ENCODE measurements at regions not wholly inside any gene's neighbourhood (a gene's known extent, or its start where the extent isn't known, plus 50 kb on each side); places are given as distances from the start of the nearest gene placed in this dataset.

- Histone ChIP-seq H3K27ac (ENCODE audit: low read depth) (no peak overlapping the region), H3K4me3 (no peak overlapping the region), H3K27me3 (ENCODE audit: insufficient read depth) (no peaks in the 10 kb centered on the region), H3K79me2 (replicated peaks; ENCODE audit: insufficient read depth) (no peaks in the 10 kb centered on the region), H2AFZ (peak overlapping the region; percentile 83), H4K20me1 (replicated peaks; ENCODE audit: insufficient read depth) (no peaks in the 10 kb centered on the region), H3K4me2 (no peak overlapping the region), H3K4me1 (ENCODE audit: insufficient read depth) (no peaks in the 10 kb centered on the region), H3K9me2 (ENCODE audit: insufficient read depth) (no peaks in the 10 kb centered on the region), H3K36me3 (ENCODE audit: insufficient read depth) (no peaks in the 10 kb centered on the region), H3F3A (replicated peaks; ENCODE audit: low read depth) (no peaks in the 10 kb centered on the region)
- peak; percentile 53 for DNase-seq (ENCODE audit: low spot score)
- peak overlapping the region; percentile 57 for H3K27ac Mint-ChIP-seq
- peak; percentile 92 for ATAC-seq
- peaks cover 8% of the 10 kb centered on the region; the same call in 2 of the 3 replicates for H3K4me1 Mint-ChIP-seq
- peaks cover 7% of the 10 kb centered on the region for H3K27me3 Mint-ChIP-seq (ENCODE audit: insufficient read depth, low read depth, poor library complexity)
- H3K4me3 Mint-ChIP-seq, result no peak overlapping the region
- no peak for TF ChIP-seq JUNB (IDR thresholded peaks at IDR 0.05; ENCODE audit: unreplicated experiment)
- no peak for TF ChIP-seq ZNF462 (CRISPR knock-in tag; IDR thresholded peaks at IDR 0.05)
- TF ChIP-seq REST (IDR thresholded peaks at IDR 0.05; ENCODE audit: unreplicated experiment), result no peak
- no peak for TF ChIP-seq EZH2 (IDR thresholded peaks at IDR 0.05; ENCODE audit: low read depth, unreplicated experiment)
- no peak for TF ChIP-seq POLR2AphosphoS5 (IDR thresholded peaks at IDR 0.05; ENCODE audit: low read depth)
- TF ChIP-seq ZNF114 (CRISPR knock-in tag; IDR thresholded peaks at IDR 0.05), result no peak
- no peak for TF ChIP-seq EZH2phosphoT487 (IDR thresholded peaks at IDR 0.05; ENCODE audit: unreplicated experiment)
- no peak for TF ChIP-seq NANOG (IDR thresholded peaks at IDR 0.05; ENCODE audit: borderline replicate concordance)
- no peak for TF ChIP-seq CTCF (conservative IDR thresholded peaks at IDR 0.05; ENCODE audit: low read depth in 2 of 2)
- no peak for TF ChIP-seq ZNF331 (CRISPR knock-in tag; IDR thresholded peaks at IDR 0.05; ENCODE audit: low read depth)
- no peak for TF ChIP-seq ETS1 (IDR thresholded peaks at IDR 0.05)
- no peak for TF ChIP-seq STAT1 (IDR thresholded peaks at IDR 0.05; ENCODE audit: unreplicated experiment)
- TF ChIP-seq CREB1 (CRISPR knock-in tag; IDR thresholded peaks at IDR 0.05; ENCODE audit: low read depth), result no peak
- H3K9me3 Mint-ChIP-seq, result no peaks in the 10 kb centered on the region
- H3K36me3 Mint-ChIP-seq (ENCODE audit: low read depth), result no peaks in the 10 kb centered on the region
Observed at GRCh38 chr5:101897914-101898313, 398.2 kb downstream of the SLCO4C1 start.
